Stimulated activated CD8-positive, alpha-beta memory T cell treated with anti-CD3 and anti-CD28 coated beads, Interleukin-15, amount 100 ng/mL, for 48 hours (primary cell): ENCODE measurements at regions not wholly inside any gene's neighbourhood (a gene's known extent, or its start where the extent isn't known, plus 50 kb on each side); places are given as distances from the start of the nearest gene placed in this dataset.

Source experiments
- DNase-seq, 2 donors: peaks; one replicate each; pipeline ENCODE4 v3.0.0-alpha.2; 2020; ENCODE audit warnings: low read depth in 2 of 2

GRCh38 chr2:217444932-217445331 is 557.9 kb downstream of the TNS1 start:
- no peak for DNase-seq

GRCh38 chr2:217444509-217444908 is 558.3 kb downstream of the TNS1 start:
- DNase-seq: no peak

GRCh38 chr2:217443601-217444000 is 559.2 kb downstream of the TNS1 start:
- DNase-seq: no peak

- DNase-seq: no peak
Measured at GRCh38 chr2:217440000-217440399, 562.8 kb downstream of the TNS1 start.

GRCh38 chr2:217438821-217439220 is 564.0 kb downstream of the TNS1 start:
- DNase-seq: no peak

- no peak for DNase-seq
Measured at GRCh38 chr2:217438136-217438535, 564.7 kb downstream of the TNS1 start.

GRCh38 chr2:217437290-217437870 is 565.4 kb downstream of the TNS1 start:
- no peak for DNase-seq

GRCh38 chr2:217436386-217436785 is 566.4 kb downstream of the TNS1 start:
- no peak for DNase-seq

- peak in 1 of 2 donors; percentile 8 for DNase-seq
Measured at GRCh38 chr2:217434180-217434975, 568.4 kb downstream of the TNS1 start.

- no peak for DNase-seq
Measured at GRCh38 chr2:217433522-217433921, 569.3 kb downstream of the TNS1 start.

GRCh38 chr2:217431577-217432269 is 571.1 kb downstream of the TNS1 start:
- DNase-seq: no peak

- no peak for DNase-seq
Measured at GRCh38 chr2:217430916-217431576, 571.2 kb upstream of the TNP1 start.

GRCh38 chr2:217429981-217430500 is 570.2 kb upstream of the TNP1 start:
- DNase-seq: no peak

- no peak for DNase-seq
Measured at GRCh38 chr2:217421834-217422233, 562.0 kb upstream of the TNP1 start.

GRCh38 chr2:217420854-217421253 is 561.0 kb upstream of the TNP1 start:
- DNase-seq: no peak

- DNase-seq: no peak
Measured at GRCh38 chr2:217419055-217419671, 559.3 kb upstream of the TNP1 start.

- no peak for DNase-seq
Measured at GRCh38 chr2:217418544-217418943, 558.7 kb upstream of the TNP1 start.

GRCh38 chr2:217418090-217418489 is 558.2 kb upstream of the TNP1 start:
- DNase-seq: no peak

GRCh38 chr2:217417536-217417935 is 557.7 kb upstream of the TNP1 start:
- DNase-seq: no peak

- no peak for DNase-seq
Measured at GRCh38 chr2:217415316-217415715, 555.5 kb upstream of the TNP1 start.

- no peak for DNase-seq
Measured at GRCh38 chr2:217414429-217414828, 554.6 kb upstream of the TNP1 start.

GRCh38 chr2:217413193-217413592 is 553.3 kb upstream of the TNP1 start:
- no peak for DNase-seq
